Aorta (tissue), 5 donors: ENCODE measurements at regions not wholly inside any gene's neighbourhood (a gene's known extent, or its start where the extent isn't known, plus 50 kb on each side); places are given as distances from the start of the nearest gene placed in this dataset.
"Not testable (repeated sequence)": the region's sequence is repeated elsewhere in the genome, so short reads cannot be mapped to it uniquely, and the experiment has no call there.

Experiments used
- ATAC-seq: fragments of 200-7000 bp; cut with Tn5 transposase; one replicate; pipeline ENCODE4 v1.9.1; 2022; ENCODE audit warnings: moderate library complexity; ENCODE audit not compliant: low FRiP score
- DNase-seq, 2 donors: peaks; one replicate each; pipeline ENCODE4 v3.0.0-alpha.2; 2020
- H3K27ac ChIP-seq, 2 donors: one replicate each; pipeline ENCODE4 v1.5.1; 2013; ENCODE audit warnings: low read length in 2 of 2, mild to moderate bottlenecking in 2 of 2, moderate library complexity in 2 of 2, control low read depth in 1 of 2, inconsistent platforms in 1 of 2, low read depth in 1 of 2
- H3K27me3 ChIP-seq, 2 donors: one replicate each; pipeline ENCODE4 v1.6.1; 2013; ENCODE audit warnings: control low read depth in 1 of 2, low read length in 1 of 2, mild to moderate bottlenecking in 1 of 2, moderate library complexity in 1 of 2; ENCODE audit not compliant: insufficient read depth in 2 of 2, control insufficient read depth in 1 of 2
- H3K36me3 ChIP-seq, 2 donors: one replicate each; pipeline ENCODE4 v1.6.1; 2013; ENCODE audit warnings: control low read depth in 1 of 2, low read length in 1 of 2, mild to moderate bottlenecking in 1 of 2; ENCODE audit not compliant: insufficient read depth in 2 of 2, control insufficient read depth in 1 of 2
- H3K4me1 ChIP-seq, 2 donors: one replicate each; pipeline ENCODE4 v1.6.1; 2013; ENCODE audit warnings: low read length in 2 of 2, control low read depth in 1 of 2, mild to moderate bottlenecking in 1 of 2, moderate library complexity in 1 of 2; ENCODE audit not compliant: insufficient read depth in 2 of 2, control insufficient read depth in 1 of 2
- H3K4me3 ChIP-seq, 2 donors: one replicate each; pipeline ENCODE4 v1.5.1; 2013; ENCODE audit warnings: low read length in 2 of 2, control low read depth in 1 of 2, mild to moderate bottlenecking in 1 of 2
- H3K9me3 ChIP-seq: one replicate; pipeline ENCODE4 v1.6.1; 2013; ENCODE audit warnings: mild to moderate bottlenecking, low read length; ENCODE audit not compliant: control insufficient read depth
- WGBS, 2 donors: extraction: QIAGEN DNeasy Blood & Tissue Kit; methylation state at CpG; one replicate each; pipeline ENCODE4 v1.1.7; 2013; 5-methylcytosine and 5-hydroxymethylcytosine counted together
- intact Hi-C, 2 donors: fragments of 100-400 bp; cut with DNase I; formaldehyde crosslinking; loops; one replicate each; pipeline versions ENCODE4 v1.14.2 to v1.15.0; 2022
- donor health status: healthy with polysubstance abuse.
- donor health status: Bipolar disorder and iron deficiency.
- donor health status: DM: no; HTN: no; CAD: no.
- donor health status: DM: no; HTN: no; CAD: no.
- donor health status: DM: yes; HTN: yes; CAD: no.

DNA sequence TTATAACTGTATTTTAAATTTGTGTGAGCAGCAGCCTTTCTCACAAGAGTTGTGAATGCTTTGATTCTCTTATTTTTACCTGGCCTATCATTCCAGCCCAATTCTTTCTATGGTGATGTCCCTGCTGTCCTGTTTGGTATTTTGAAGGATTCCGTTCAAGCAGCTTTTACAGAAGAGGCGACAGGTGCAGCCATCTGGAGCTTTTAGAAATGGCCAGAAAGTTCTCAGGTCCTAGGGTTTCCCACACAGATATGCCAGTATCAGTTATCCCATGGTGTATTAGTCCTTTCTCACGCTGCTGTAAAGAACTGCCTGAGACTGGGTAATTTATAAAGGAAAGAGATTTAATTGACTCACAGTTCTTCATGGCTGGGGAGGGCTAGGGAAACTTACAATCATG lies 86.1 kb upstream of the LRPAP1 start:
- ATAC-seq, intact Hi-C loops, H3K9me3 ChIP-seq: not testable (repeated sequence)

DNA sequence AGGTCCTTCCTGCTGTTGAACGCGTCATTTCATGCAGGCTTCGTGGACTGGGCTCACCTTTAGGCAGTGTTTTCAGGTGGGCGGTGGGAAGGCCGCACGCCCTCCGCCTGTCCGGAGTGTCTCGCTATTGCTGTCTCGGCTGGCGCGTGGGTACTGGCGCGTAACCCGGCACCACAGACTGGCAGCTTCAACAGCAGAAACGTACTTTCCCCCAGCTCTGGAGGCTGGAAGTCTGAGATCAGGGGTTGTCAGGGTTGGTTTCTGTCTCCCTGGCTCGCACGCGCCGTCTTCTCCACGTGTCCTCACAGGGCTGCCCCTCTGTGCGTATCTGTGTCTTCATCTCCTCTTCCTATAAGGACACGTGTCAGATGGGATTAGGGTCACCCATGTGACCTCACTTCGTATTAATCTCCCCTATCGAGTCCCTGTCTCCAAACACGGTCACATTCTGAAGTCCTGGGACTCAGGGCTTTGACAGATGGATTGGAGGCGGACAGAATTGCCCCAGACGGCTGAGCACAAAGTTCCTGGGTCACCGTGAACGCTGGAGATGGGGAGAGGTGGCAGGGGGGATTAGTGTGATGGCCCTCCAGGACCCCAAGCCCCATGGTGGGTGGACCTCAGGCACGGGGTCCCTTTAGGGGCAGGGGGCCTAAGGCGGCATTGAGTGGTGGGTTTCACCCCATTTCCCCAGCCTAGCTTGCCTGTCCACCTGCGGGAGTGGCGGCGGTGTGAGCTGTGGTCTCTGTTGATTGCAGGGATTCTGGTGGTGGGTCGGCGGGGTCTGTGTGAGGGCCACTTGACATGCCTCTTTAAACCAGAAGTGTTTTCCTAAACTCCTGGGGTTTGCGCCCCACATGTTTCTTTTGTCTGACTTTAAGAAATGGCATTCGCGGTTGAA lies 83.4 kb upstream of the LRPAP1 start:
- intact Hi-C loops = no loop called here
- H3K36me3 ChIP-seq = no peaks in the 10 kb centered on the region

More for the DNA sequence above, 86.1 kb upstream of the LRPAP1 start:
- not testable (repeated sequence) for H3K27ac ChIP-seq, H3K4me3 ChIP-seq, H3K36me3 ChIP-seq, DNase-seq, H3K27me3 ChIP-seq, H3K4me1 ChIP-seq
- 69 to 87% methylated on average over 3 of the region's 3 CpGs for WGBS, 2 donors

DNA sequence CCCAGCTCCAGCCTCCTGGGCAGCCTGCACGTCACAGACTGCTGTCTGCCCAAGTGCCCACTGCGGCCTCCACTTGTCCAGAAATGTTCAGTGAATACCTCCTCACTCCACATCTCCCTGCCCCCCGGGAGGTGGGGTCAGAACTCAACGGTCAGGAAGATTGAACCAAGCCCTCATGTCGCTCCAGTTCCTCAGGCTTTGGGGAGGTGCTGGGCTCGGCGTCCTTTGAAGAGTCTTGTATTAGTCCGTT lies 82.4 kb upstream of the LRPAP1 start:
- H3K4me3 ChIP-seq = no peak overlapping the region
- no peaks in the 10 kb centered on the region for H3K36me3 ChIP-seq
- ATAC-seq = no peak
- no peaks in the 10 kb centered on the region for H3K27me3 ChIP-seq
- 91 to 92% methylated on average over 8 of the region's 8 CpGs for WGBS, 2 donors
- no peak overlapping the region for H3K27ac ChIP-seq
- no peaks in the 10 kb centered on the region for H3K9me3 ChIP-seq
- intact Hi-C loops = no loop called here
- no peaks in the 10 kb centered on the region for H3K4me1 ChIP-seq
- peak in 1 of 2 donors; percentile 51 for DNase-seq

More for the DNA sequence above, 83.4 kb upstream of the LRPAP1 start:
- Histone ChIP-seq H3K27me3 (no peaks in the 10 kb centered on the region), H3K9me3 (no peaks in the 10 kb centered on the region), H3K4me1 (no peaks in the 10 kb centered on the region), H3K27ac (no peak overlapping the region), H3K4me3 (no peak overlapping the region)
- 85 to 90% methylated on average over 40 of the region's 40 CpGs for WGBS, 2 donors
- DNase-seq (peak in 1 of 2 donors; percentile 58), ATAC-seq (no peak)

DNA sequence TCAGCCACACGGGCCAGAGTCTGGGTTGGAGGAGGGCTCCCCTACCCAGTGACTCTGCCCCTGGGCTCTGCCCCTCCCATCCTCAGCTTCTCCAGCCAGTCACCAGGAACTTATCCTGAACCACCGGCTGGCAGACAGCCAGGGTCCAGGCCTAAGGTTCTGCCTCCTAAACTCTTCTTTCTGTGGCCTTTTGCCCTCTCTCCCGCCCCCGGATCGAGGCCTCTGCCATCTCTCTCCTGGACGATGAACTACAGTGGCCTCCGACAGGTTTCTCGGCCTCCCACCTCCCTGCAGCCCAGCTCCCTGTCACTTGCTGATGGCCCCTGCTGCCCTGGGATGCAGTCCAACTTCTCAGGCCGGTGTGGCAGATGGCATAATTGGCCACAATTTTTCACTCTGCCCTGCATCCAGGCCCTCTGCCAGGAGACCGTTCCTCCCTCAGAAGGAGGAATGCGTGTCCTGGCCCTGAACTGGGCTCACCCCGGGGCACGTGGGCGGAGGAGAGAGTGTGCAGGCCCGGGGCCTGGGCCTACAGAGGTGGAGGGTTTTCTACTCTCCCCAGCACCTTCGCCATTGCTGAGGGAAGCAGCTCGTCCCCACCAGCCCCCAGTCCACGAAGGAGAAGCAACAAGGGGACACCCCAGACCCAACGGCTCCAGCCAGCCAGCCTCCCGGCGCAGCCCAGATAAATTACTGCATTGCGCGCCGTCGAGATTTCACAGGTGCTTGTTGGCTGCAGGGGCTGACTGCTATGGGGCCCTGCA lies 81.9 kb upstream of the LRPAP1 start:
- no peaks in the 10 kb centered on the region for H3K9me3 ChIP-seq
- intact Hi-C loops = no loop called here

DNA sequence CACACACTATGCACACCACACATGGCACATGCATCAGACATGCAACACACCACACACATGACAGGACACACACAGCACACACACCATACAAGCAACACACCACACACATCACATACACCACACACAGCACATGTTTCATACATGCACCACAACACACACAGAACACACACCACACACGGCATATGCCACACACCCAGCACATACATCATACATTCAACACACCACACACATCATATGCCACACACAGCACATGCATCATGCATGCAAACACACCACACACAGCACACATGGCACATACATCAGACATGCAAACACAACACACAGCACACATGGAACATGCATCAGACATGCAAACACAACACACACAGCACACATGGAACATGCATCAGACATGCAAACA lies 80.7 kb upstream of the LRPAP1 start:
- DNase-seq = no peak
- no peak for ATAC-seq
- no peak overlapping the region for H3K4me3 ChIP-seq
- WGBS, 2 donors = 88 to 90% methylated on average over 1 of the region's 1 CpG
- intact Hi-C loops = no loop called here
- H3K9me3 ChIP-seq = no peaks in the 10 kb centered on the region
- no peaks in the 10 kb centered on the region for H3K27me3 ChIP-seq
- H3K36me3 ChIP-seq = no peaks in the 10 kb centered on the region
- no peak overlapping the region for H3K27ac ChIP-seq
- H3K4me1 ChIP-seq = no peaks in the 10 kb centered on the region

More for the DNA sequence above, 81.9 kb upstream of the LRPAP1 start:
- Histone ChIP-seq H3K4me3 (no peak overlapping the region), H3K4me1 (no peaks in the 10 kb centered on the region), H3K36me3 (no peaks in the 10 kb centered on the region), H3K27me3 (no peaks in the 10 kb centered on the region), H3K27ac (no peak overlapping the region)
- 44 to 45% methylated on average over 21 to 25 of the region's 25 CpGs for WGBS, 2 donors
- peak in 1 of 2 donors; percentile 73 for DNase-seq
- peak; percentile 19 for ATAC-seq

DNA sequence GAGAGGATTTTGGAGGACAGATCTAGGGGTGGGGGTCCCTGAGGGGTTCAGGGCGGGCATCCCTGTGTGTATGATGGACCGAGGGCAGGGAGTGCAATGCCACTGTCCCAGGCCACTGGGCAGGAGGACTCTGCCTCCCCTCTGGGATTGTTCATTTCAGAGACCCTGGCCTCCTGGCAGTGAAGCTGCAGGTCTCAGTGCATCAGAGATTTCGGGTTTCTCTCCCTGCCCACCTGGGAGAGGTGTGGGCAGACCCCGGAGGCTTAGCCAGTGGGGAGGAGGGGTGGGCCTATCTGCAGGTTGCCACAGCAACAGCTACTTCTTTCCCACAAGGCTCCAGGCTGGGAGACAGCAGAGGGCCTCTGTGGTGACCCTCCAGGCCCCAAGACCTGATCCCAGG lies 80.1 kb upstream of the LRPAP1 start:
- DNase-seq = no peak
- Histone ChIP-seq H3K27me3 (no peaks in the 10 kb centered on the region), H3K27ac (no peak overlapping the region), H3K36me3 (no peaks in the 10 kb centered on the region), H3K4me1 (no peaks in the 10 kb centered on the region), H3K9me3 (no peaks in the 10 kb centered on the region), H3K4me3 (no peak overlapping the region)
- ATAC-seq = no peak
- intact Hi-C loops = no loop called here
- 88 to 91% methylated on average over 4 of the region's 4 CpGs for WGBS, 2 donors

DNA sequence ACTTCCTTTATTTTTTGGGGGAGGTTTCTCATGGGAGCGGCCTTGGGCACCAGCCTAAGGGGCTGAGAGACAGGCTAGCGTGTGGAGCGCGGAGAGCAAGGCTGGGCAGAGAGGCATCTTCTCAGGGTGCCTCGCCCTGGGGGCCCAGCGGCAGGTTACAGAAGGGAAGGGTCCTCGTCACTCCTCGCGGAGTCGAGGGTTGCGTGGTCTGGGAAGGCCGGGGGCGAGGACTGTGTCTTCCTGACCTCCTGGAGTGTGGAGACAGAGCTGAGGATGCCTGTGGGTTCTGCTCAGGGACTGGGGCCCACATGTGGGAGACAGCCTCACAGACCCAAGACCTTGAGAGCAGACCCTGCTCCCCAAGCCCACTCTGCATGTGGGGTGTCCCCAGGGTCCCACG lies 79.6 kb upstream of the LRPAP1 start:
- no peaks in the 10 kb centered on the region for H3K4me1 ChIP-seq
- no peak overlapping the region for H3K27ac ChIP-seq
- DNase-seq (peak in 1 of 2 donors; percentile 31), ATAC-seq (no peak)
- 93 to 95% methylated on average over 14 of the region's 14 CpGs for WGBS, 2 donors
- intact Hi-C loops = no loop called here
- no peak overlapping the region for H3K4me3 ChIP-seq
- H3K9me3 ChIP-seq = no peaks in the 10 kb centered on the region
- H3K27me3 ChIP-seq = no peaks in the 10 kb centered on the region
- no peaks in the 10 kb centered on the region for H3K36me3 ChIP-seq

DNA sequence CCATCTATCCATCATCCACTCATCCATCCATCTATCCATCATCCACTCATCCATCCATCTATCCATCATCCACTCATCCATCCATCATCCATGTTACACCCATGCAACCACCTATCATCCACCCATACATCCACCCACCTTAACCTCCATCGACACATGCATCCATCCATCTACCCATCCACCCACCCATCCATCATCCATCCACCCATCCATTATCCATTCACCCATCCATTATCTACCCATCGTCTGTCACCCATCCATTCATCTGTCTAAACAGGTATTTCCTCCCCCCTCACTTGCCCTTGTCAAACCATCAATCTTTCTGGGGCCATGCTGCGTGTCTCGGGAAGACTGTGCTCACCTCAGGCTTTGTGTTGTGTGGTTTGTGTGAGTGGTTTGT lies 78.6 kb upstream of the LRPAP1 start:
- ATAC-seq, H3K36me3 ChIP-seq, H3K4me1 ChIP-seq, H3K4me3 ChIP-seq, H3K27ac ChIP-seq, intact Hi-C loops, H3K9me3 ChIP-seq, DNase-seq, H3K27me3 ChIP-seq: not testable (repeated sequence)
- WGBS, 2 donors = 87 to 91% methylated on average over 4 of the region's 4 CpGs

DNA sequence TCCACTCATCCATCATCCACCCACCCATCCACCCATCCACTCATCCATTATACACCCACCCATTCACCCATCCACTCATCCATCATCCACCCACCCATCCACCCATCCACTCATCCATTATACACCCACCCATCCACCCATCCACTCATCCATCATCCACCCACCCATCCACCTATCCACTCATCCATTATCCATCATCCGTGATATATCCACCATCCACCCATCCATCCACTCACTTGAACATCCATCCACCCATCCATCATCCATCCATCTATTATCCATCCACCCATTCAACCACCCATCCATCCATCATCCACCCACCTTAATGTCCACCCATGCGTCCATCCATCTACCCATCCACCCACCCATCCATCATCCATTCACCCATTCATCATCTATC lies 77.7 kb upstream of the LRPAP1 start:
- H3K4me3 ChIP-seq, DNase-seq, H3K27ac ChIP-seq, H3K9me3 ChIP-seq, H3K4me1 ChIP-seq, ATAC-seq, H3K36me3 ChIP-seq, H3K27me3 ChIP-seq, intact Hi-C loops: not testable (repeated sequence)
- 93 to 94% methylated on average over 2 of the region's 2 CpGs for WGBS, 2 donors
